ENCODE measurements at regions not wholly inside any gene's neighbourhood (a gene's known extent, or its start where the extent isn't known, plus 50 kb on each side); places are given as distances from the start of the nearest gene placed in this dataset.

DNA sequence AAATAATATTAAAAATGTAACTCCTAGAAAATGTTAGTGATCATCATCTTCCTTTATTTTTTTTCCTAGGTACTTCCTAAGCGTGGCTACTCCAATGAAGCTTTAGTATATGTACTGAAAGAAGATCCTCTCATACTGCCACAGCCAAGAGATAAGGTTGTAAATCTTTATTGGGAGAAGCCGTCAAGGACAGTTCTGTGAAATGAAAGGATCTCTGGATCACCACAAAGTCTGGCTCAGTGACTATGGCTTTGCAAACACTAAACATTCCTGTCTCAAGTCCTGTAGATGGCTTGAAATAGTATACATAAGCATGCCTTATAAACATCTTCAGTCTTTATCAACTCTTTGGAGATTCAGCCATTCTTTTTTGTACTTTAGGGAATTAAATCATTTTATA lies 61.2 kb upstream of the DPH5 start:
- no peak for TF ChIP-seq CTCF (conservative IDR thresholded peaks at IDR 0.05)
- H3K27ac ChIP-seq = no peak overlapping the region

GRCh38 chr1:101081496-101082488 lies 56.2 kb upstream of the DPH5 start:
- no peak for TF ChIP-seq CTCF (conservative IDR thresholded peaks at IDR 0.05)
- TF ChIP-seq ZFX (IDR thresholded peaks at IDR 0.05) = no peak
- no peak overlapping the region for H3K27ac ChIP-seq

DNA sequence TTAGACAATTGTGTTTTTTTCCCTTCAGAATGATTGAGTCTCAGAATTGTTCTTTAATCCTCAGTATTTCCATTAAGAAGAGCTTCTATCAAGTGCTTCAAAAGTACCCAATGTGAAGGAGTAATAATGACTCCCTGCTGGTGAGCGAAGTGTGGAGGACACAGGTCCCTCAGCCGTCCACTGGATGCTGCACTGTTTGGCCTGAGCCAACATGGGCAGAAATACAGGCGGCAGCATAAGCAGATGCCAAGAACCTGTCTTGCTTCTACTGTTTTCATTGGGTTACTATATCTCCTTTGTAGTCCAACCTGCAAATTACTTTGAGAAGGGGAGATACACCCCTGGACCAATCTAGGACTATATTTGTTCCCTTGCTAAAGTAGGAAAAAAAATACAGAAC lies 55.3 kb upstream of the DPH5 start:
- TF ChIP-seq ZFX (IDR thresholded peaks at IDR 0.05) = no peak
- TF ChIP-seq CTCF (conservative IDR thresholded peaks at IDR 0.05) = no peak
- no peak overlapping the region for H3K27ac ChIP-seq

DNA sequence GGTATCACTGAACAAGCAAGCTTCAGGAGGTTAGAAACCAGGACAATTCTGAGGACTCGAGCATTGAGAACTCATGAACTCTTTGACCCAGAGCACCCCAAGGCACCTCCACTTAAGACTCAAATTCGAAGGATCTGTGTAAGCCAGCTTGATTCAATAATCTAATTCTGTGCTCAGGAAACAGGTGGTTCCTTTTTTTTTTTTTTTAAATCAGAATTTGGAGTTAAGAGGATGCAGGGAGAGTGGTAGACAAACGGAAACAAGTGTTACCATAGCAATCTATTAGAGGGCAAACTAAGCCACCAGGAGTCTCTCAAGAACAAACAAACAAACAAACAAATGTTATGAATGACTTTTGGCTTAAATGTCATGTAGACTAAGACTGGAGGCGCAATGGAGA lies 53.8 kb upstream of the DPH5 start:
- TF ChIP-seq CTCF (conservative IDR thresholded peaks at IDR 0.05) (no peak), ZFX (IDR thresholded peaks at IDR 0.05) (no peak)
- no peak overlapping the region for H3K27ac ChIP-seq

DNA sequence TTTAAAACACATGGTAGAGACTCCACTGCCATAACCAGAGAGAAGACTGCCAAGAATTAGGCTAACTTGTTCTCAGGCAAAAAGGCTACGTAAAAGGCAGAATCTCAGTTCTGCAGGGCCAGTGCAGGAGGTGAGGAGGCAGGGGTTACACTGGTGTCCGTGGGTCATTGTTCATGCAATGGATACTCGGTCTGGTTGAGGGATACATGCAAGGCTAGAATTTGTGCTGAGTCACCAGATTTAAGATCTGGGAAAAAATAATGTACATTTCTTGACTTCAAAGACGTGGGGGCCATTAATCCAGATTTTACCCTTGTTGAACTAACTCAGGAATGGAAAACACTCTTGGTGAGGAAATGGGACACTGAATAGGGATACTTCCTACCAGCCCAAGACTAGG lies 52.3 kb upstream of the DPH5 start:
- TF ChIP-seq ZFX (IDR thresholded peaks at IDR 0.05) (no peak), CTCF (conservative IDR thresholded peaks at IDR 0.05) (no peak)
- H3K27ac ChIP-seq = no peak overlapping the region

- H3K27ac ChIP-seq = no peak overlapping the region
- no peak for TF ChIP-seq CTCF (conservative IDR thresholded peaks at IDR 0.05)
- TF ChIP-seq ZFX (IDR thresholded peaks at IDR 0.05) = no peak
Observed at GRCh38 chr1:101075926-101076325, 50.3 kb upstream of the DPH5 start.
